ENCODE measurements at regions not wholly inside any gene's neighbourhood (a gene's known extent, or its start where the extent isn't known, plus 50 kb on each side); places are given as distances from the start of the nearest gene placed in this dataset.

DNA sequence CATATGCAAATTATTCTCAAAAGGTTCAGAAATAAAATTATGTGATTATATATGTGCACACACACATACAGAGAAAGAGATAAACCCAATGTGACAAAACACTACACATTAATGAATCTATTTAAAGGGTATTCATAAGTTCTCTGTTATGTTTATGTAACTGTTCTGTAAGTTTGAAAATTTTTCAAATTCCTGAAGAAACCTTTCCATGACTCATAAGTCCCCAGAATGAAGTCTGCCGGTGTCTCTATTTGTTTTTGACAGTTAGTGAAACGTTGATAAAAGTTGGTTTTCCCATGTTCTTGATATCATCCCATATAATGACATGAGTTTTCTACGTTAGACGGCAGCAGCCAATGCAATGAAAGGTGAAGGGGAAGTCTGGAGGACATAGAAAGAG, 199.5 kb upstream of the PUM3 start:
- intact Hi-C loops (cut with micrococcal nuclease; ENCODE audit: unreplicated experiment) = no loop called here
- TF ChIP-seq, protein P1, sequence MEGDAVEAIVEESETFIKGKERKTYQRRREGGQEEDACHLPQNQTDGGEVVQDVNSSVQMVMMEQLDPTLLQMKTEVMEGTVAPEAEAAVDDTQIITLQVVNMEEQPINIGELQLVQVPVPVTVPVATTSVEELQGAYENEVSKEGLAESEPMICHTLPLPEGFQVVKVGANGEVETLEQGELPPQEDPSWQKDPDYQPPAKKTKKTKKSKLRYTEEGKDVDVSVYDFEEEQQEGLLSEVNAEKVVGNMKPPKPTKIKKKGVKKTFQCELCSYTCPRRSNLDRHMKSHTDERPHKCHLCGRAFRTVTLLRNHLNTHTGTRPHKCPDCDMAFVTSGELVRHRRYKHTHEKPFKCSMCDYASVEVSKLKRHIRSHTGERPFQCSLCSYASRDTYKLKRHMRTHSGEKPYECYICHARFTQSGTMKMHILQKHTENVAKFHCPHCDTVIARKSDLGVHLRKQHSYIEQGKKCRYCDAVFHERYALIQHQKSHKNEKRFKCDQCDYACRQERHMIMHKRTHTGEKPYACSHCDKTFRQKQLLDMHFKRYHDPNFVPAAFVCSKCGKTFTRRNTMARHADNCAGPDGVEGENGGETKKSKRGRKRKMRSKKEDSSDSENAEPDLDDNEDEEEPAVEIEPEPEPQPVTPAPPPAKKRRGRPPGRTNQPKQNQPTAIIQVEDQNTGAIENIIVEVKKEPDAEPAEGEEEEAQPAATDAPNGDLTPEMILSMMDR (IDR thresholded peaks at IDR 0.05; ENCODE audit: insufficient read depth in 1 of 2, low read depth in 1 of 2, low read length in 1 of 2, severe bottlenecking in 1 of 2, unreplicated experiment in 1 of 2) = no peak
- H3K4me3 Mint-ChIP-seq (ENCODE audit: unreplicated experiment) = no peak overlapping the region
- H3K27me3 Mint-ChIP-seq (ENCODE audit: insufficient read depth, unreplicated experiment) = peaks cover 6% of the 10 kb centered on the region
- no peaks in the 10 kb centered on the region for H3K9me3 ChIP-seq
- no peaks in the 10 kb centered on the region for H3K9me3 Mint-ChIP-seq (ENCODE audit: unreplicated experiment)
- no peak for DNase-seq
- H3K27me3 ChIP-seq (replicated peaks; ENCODE audit: control insufficient read depth, insufficient read depth, low read length) = no peaks in the 10 kb centered on the region
- H3K27ac Mint-ChIP-seq (ENCODE audit: unreplicated experiment) = no peak overlapping the region
- H3K36me3 Mint-ChIP-seq (ENCODE audit: insufficient read depth, unreplicated experiment) = no peaks in the 10 kb centered on the region
- no peak overlapping the region for H3K4me3 ChIP-seq (ENCODE audit: low read depth, low read length)
- no peaks in the 10 kb centered on the region for H3K36me3 ChIP-seq (ENCODE audit: control insufficient read depth, insufficient read depth, low read length)
- CTCF ChIA-PET = no interaction called here
- POLR2A ChIA-PET = no interaction called here
- BruUV-seq (replicated peaks) = no TSS peak
- no peaks in the 10 kb centered on the region for H3K4me1 Mint-ChIP-seq (ENCODE audit: low read depth, unreplicated experiment)
- H3K4me1 ChIP-seq = no peaks in the 10 kb centered on the region

DNA sequence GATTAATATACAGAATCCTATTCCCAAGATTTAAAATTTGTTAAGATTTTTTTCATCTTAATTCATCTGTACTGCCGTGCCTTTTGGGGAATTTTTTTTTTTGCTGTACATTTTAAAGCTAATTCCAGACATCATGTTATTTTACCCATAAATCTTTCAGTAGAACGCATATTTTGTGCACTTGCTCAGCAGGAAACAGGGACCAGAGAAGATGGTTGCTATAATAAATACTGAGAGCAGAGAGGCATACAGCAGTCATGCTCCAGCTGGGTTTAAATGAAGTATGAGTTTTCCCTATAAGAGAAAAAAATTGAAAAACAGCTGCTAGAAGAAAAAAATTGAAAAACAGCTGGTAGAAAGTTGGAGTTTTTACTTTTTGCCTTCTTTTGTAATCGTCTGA, 196.9 kb upstream of the PUM3 start:
- Mint-ChIP-seq H3K9me3 (ENCODE audit: unreplicated experiment) (no peaks in the 10 kb centered on the region), H3K4me3 (ENCODE audit: unreplicated experiment) (no peak overlapping the region), H3K4me1 (ENCODE audit: low read depth, unreplicated experiment) (no peaks in the 10 kb centered on the region), H3K36me3 (ENCODE audit: insufficient read depth, unreplicated experiment) (no peaks in the 10 kb centered on the region), H3K27ac (ENCODE audit: unreplicated experiment) (no peak overlapping the region), H3K27me3 (ENCODE audit: insufficient read depth, unreplicated experiment) (peaks cover 3% of the 10 kb centered on the region)
- no TSS peak for BruUV-seq (replicated peaks)
- Histone ChIP-seq H3K4me3 (ENCODE audit: low read depth, low read length) (no peak overlapping the region), H3K27me3 (replicated peaks; ENCODE audit: control insufficient read depth, insufficient read depth, low read length) (no peaks in the 10 kb centered on the region), H3K9me3 (no peaks in the 10 kb centered on the region), H3K4me1 (no peaks in the 10 kb centered on the region), H3K36me3 (ENCODE audit: control insufficient read depth, insufficient read depth, low read length) (no peaks in the 10 kb centered on the region)
- DNase-seq = no peak
- ChIA-PET CTCF (no interaction called here), POLR2A (interaction anchor here (0.6 kb wide), 1 partner anchor 73 kb away, joined by 4 read pairs; no protein-coding TSS in a partner anchor)
- intact Hi-C loops (cut with micrococcal nuclease; ENCODE audit: unreplicated experiment) = no loop called here
- TF ChIP-seq, protein P1 (IDR thresholded peaks at IDR 0.05; ENCODE audit: insufficient read depth in 1 of 2, low read depth in 1 of 2, low read length in 1 of 2, severe bottlenecking in 1 of 2, unreplicated experiment in 1 of 2) = no peak

DNA sequence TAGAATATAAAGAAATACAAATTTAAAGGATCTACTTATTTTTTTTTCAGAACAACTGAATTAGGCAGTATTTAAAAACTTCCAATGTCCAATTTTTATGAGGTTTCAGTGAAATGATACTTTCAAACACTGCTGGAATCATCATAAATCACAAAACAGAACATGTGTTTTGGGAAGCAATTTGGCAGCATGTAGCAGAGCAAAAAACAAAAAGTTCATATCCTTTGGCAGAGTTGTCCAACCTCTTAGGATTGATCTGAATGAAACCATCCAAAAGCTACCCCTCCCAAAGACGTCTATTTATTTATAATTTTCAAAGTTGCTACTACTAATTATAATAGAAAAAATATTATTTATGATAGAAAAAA, 192.4 kb upstream of the PUM3 start:
- Histone ChIP-seq H3K27me3 (replicated peaks; ENCODE audit: control insufficient read depth, insufficient read depth, low read length) (no peaks in the 10 kb centered on the region), H3K9me3 (no peaks in the 10 kb centered on the region), H3K4me1 (no peaks in the 10 kb centered on the region), H3K4me3 (ENCODE audit: low read depth, low read length) (no peak overlapping the region), H3K36me3 (ENCODE audit: control insufficient read depth, insufficient read depth, low read length) (no peaks in the 10 kb centered on the region)
- no peaks in the 10 kb centered on the region for H3K9me3 Mint-ChIP-seq (ENCODE audit: unreplicated experiment)
- no TSS peak for BruUV-seq (replicated peaks)
- H3K4me1 Mint-ChIP-seq (ENCODE audit: low read depth, unreplicated experiment) = no peaks in the 10 kb centered on the region
- H3K27ac Mint-ChIP-seq (ENCODE audit: unreplicated experiment) = no peak overlapping the region
- no peak overlapping the region for H3K4me3 Mint-ChIP-seq (ENCODE audit: unreplicated experiment)
- TF ChIP-seq, protein P1 (IDR thresholded peaks at IDR 0.05; ENCODE audit: insufficient read depth in 1 of 2, low read depth in 1 of 2, low read length in 1 of 2, severe bottlenecking in 1 of 2, unreplicated experiment in 1 of 2) = no peak
- POLR2A ChIA-PET = no interaction called here
- peaks cover 3% of the 10 kb centered on the region for H3K27me3 Mint-ChIP-seq (ENCODE audit: insufficient read depth, unreplicated experiment)
- CTCF ChIA-PET = no interaction called here
- no peaks in the 10 kb centered on the region for H3K36me3 Mint-ChIP-seq (ENCODE audit: insufficient read depth, unreplicated experiment)
- intact Hi-C loops (cut with micrococcal nuclease; ENCODE audit: unreplicated experiment) = no loop called here
- DNase-seq = no peak
